Fibroblast of skin of back (primary cell): ENCODE measurements at regions not wholly inside any gene's neighbourhood (a gene's known extent, or its start where the extent isn't known, plus 50 kb on each side); places are given as distances from the start of the nearest gene placed in this dataset.
"Not testable (repeated sequence)": the region's sequence is repeated elsewhere in the genome, so short reads cannot be mapped to it uniquely, and the experiment has no call there.

ENCODE experiments used
- DNase-seq: peaks from one replicate; pipeline ENCODE4 v3.0.0-alpha.2; 2013

DNA sequence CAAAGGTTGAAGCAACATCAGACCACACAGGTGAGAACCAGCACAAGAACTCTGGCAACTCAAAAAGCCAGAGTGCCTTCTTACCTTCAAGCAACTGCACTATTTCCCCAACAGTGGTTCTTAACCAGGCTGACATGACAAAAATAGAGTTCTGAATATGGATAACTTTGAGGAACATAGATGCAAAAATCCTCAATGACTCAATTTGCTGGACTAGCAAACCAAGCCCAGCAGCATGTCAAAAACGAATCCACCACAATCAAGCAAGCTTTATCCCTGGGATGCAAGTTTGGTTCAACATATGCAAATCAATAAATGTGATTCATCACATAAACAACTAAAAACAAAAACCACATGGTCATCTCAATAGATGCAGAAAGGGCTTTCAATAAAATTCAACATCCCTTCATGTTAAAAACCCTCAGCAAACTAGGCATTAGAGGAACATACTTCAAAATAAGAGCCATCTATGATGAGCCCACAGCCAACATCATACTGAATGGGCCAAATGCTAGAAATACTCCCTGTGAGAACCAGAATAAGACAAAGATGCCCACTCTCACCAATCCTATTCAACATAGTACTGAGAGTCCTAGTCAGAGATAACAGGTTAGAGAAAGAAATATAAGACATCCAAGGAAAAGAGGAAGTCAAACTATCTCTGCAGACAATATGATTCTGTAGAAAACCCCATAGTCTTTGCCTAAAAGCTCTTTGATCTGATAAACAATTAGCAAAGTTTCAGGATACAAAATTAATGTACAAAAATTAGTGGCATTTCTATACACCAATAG is 110.5 kb upstream of the NBPF19 start:
- DNase-seq: not testable (repeated sequence)

DNA sequence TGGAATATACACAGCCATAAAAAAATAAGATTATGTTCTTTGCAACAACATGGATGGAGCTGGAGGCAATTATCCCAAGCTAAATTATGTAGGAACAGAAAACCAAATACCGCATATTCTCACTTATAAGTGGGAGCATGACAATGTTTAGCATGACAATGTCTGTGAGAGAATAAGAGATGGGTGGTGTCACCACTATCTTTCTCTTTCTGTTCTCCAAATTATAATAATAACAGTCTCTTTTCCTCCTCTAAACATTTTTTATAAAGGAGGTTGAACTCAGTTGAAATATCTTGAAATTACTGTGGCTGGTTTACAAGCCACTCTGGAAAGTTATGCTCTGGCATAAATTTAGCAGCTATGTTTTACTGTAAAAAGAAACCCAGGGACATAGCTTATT is 108.4 kb upstream of the NBPF19 start:
- DNase-seq: not testable (repeated sequence)

- not testable (repeated sequence) for DNase-seq
These were observed 107.3 kb upstream of the NBPF19 start for GRCh38 chr1:149367472-149368044.

DNA sequence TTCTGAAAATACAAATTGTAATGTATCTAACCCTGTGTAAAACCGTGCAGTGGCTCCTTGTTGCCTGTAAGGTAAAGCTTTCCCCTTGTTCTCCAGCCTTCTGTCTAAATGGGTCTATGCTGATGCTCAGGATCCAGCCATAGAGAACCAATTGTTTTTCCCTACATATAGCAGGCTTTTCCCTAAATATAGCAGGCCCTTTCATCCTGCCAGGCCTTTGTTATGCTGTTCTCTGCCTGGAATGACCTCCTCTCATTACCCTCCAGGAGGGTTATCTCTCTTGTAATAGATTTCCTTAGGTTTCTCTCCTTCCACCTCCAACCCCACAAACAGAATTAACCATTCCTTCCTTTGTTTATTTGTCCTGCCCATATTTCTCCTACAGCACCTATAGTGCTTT is 106.5 kb upstream of the NBPF19 start:
- DNase-seq: not testable (repeated sequence)

DNA sequence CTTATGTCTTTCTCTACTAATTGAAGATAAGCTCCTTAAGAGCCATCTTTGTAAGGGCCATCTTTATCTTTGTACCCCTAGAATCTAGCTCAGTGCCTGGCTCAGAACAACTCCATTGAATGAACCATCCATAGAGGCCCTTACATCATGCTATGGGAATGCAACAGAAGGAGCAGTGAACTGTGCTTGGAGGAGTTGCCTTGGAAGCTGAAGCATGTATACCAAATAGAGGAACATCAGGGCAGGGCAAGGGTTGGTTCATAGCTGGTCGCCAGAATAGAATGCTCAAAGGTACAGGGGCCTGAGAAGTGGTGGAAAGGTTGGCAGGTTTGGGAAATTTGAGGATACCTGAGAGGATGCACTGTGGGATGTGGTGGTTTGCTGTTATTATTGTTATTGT is 105.8 kb upstream of the NBPF19 start:
- not testable (repeated sequence) for DNase-seq

DNA sequence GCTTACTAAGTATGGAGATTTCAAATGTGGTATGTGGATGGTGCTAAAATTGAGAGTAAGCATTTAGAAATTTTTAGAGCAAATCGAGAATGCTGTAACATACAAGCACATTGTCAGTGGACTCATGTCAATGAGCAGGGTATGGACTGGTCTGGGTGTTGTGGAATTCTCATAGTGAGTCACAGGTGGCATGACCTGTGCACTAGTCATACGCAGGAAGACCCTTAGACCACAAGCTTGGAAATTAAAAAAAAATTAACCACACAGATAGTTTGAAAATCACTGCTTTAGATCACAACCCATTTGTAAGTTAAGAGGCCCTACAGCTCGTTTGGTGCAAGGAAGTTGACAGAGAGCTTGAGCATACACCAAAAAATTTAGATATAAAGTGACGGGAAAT is 102.9 kb upstream of the NBPF19 start:
- DNase-seq: not testable (repeated sequence)

GRCh38 chr1:149378462-149378861 is 96.4 kb upstream of the NBPF19 start:
- DNase-seq: not testable (repeated sequence)

GRCh38 chr1:149390173-149390926 is 84.5 kb upstream of the NBPF19 start:
- peak; percentile 78 for DNase-seq

DNA sequence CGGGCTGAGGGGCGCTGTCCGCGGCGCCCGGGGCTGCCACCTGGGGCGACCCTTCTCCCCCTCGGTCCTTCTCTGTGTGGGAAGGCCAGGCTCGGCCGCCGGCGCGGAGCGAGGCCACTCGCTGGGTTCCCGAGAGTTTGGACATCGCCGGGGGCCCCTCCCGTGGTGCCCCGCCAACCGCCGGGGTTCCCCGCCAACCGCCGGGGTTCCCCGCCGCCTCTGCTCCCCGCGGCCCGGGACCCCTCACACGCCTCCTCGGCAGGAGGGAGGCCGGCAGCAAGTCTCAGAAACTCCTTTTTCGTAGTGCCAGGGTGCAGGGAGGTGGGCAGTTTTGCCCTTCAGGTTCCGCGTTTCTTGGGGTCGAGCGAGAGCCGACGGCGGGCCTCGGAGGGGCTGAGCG is 83.9 kb upstream of the NBPF19 start:
- DNase-seq: not testable (repeated sequence)

DNA sequence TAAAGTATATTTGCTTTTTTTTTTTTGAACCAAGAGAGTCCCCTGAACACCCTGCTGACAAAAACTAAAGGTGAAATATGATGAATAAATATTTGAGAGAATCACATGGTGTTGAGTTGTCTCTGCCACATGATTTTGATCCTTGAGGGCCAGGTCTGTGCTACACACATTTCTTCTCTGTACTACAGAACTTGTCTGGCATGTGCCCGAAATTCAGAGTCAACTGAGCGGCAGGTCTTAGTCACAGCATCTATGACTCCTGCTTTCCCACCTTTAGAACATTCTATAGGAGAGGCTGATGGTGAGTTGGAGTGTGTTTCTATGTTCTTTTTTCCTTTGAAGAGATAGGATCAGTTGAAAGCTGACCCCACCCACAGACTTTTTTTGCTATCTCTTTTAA is 79.0 kb upstream of the NBPF19 start:
- not testable (repeated sequence) for DNase-seq

GRCh38 chr1:149398527-149398926 is 76.3 kb upstream of the NBPF19 start:
- not testable (repeated sequence) for DNase-seq

DNA sequence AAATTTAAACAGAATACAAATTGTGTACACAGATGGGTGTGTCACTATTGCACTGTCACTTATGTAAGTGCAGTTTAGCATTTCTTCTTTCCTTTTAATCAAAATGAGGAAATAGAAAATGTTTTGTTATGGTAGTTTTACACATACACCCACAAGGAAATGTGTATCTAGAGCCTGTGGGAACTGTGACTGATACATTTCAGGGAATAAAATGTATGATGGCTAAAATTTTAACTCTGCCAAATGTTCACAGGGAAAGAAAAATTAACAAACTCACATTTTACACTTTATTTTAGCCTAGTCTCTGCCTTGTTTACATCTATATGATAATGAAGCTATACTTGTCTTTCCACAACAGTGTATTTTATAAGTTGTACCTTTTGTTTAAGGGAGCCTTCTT is 66.4 kb upstream of the NBPF19 start:
- DNase-seq: not testable (repeated sequence)

DNA sequence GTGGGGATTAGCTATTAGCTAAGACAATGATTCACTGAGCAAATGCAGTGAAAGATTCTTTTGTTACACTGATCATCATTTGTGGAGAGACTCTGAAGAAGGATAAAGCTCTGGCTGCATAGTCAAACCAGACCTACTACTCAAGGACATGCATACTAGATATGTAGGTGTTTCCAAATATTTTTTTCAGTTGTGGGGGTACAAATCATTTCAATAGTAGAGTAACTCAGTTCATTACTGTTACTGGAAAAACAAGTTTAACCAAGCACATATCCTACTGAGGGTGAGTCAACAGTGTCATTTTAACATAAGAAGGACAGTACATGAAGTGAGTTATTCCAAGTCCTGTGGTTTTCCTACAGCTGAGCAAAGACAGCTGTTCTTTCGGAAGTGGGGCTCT is 59.5 kb upstream of the NBPF19 start:
- not testable (repeated sequence) for DNase-seq

GRCh38 chr1:149418782-149419181 is 56.1 kb upstream of the NBPF19 start:
- not testable (repeated sequence) for DNase-seq

DNA sequence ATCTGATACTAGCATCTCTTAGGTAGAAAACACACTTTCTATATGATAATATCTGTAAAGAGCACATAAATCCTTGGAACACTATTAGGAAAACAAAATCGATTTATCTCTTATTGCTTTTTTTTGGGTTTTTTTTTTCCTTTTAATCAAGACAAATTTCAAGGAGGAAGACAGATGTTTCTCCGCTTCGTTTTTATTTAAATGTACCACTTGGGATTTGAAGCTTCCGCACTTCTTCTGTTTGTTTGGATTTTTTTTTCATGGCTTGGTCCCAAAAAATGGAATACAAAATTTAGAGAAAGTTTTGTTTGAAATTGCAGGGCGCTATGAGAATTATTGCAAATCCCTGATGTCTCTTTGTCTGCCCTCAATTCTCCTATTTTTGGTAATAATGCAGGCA is 51.7 kb upstream of the NBPF19 start:
- DNase-seq: not testable (repeated sequence)
